Small intestine (tissue), 7 donors: ENCODE measurements at regions not wholly inside any gene's neighbourhood (a gene's known extent, or its start where the extent isn't known, plus 50 kb on each side); places are given as distances from the start of the nearest gene placed in this dataset.

Experiments used
- DNase-seq, 2 donors: peaks; one replicate each; pipeline versions ENCODE4 v3.0.0 to v3.0.0-alpha.2; 2013
- FAIRE-seq: peaks from 2 replicates; lab custom pipeline; 2012; peaks lifted over from hg19 to GRCh38; lab: Jason Lieb, UNC
- H3K27ac ChIP-seq, 3 donors: one replicate each; pipeline ENCODE4 v1.5.1; 2013; ENCODE audit warnings: low read length in 2 of 3, mild to moderate bottlenecking in 2 of 3, control low read depth in 1 of 3, inconsistent platforms in 1 of 3, low read depth in 1 of 3, moderate library complexity in 1 of 3
- H3K27me3 ChIP-seq, 3 donors: one replicate each; pipeline ENCODE4 v1.6.1; 2013; ENCODE audit warnings: low read length in 3 of 3, inconsistent platforms in 1 of 3; ENCODE audit not compliant: control insufficient read depth in 3 of 3, insufficient read depth in 3 of 3
- H3K36me3 ChIP-seq, 3 donors: one replicate each; pipeline ENCODE4 v1.6.1; 2013; ENCODE audit warnings: low read length in 3 of 3, inconsistent platforms in 1 of 3, low read depth in 1 of 3, mild to moderate bottlenecking in 1 of 3, moderate library complexity in 1 of 3; ENCODE audit not compliant: control insufficient read depth in 3 of 3, insufficient read depth in 2 of 3
- H3K4me1 ChIP-seq, 3 donors: one replicate each; pipeline ENCODE4 v1.6.1; 2013; ENCODE audit warnings: low read length in 2 of 3, inconsistent platforms in 1 of 3, low read depth in 1 of 3, mild to moderate bottlenecking in 1 of 3, moderate library complexity in 1 of 3; ENCODE audit not compliant: control insufficient read depth in 3 of 3, insufficient read depth in 2 of 3
- H3K4me3 ChIP-seq, 3 donors: one replicate each; pipeline ENCODE4 v1.5.1; 2013; ENCODE audit warnings: low read length in 3 of 3, control low read depth in 1 of 3, inconsistent platforms in 1 of 3, low read depth in 1 of 3, mild to moderate bottlenecking in 1 of 3, moderate library complexity in 1 of 3
- H3K9me3 ChIP-seq, 2 donors: one replicate each; pipeline ENCODE4 v1.6.1; 2013; ENCODE audit warnings: low read depth in 1 of 2, low read length in 1 of 2; ENCODE audit not compliant: control insufficient read depth in 2 of 2, insufficient read depth in 1 of 2
- WGBS, 3 donors: extraction: QIAGEN DNeasy Blood & Tissue Kit; methylation state at CpG; one replicate each; pipeline ENCODE4 v1.1.7; 2013; 5-methylcytosine and 5-hydroxymethylcytosine counted together
- donor health status: healthy with polysubstance abuse.
- donor health status: control.
- donor health status: control.
- donor health status: Bipolar disorder and iron deficiency.
- donor health status: healthy.

- 92 to 95% (median 94%) methylated on average over 6 of the region's 6 CpGs for WGBS, 3 donors
- Histone ChIP-seq H3K4me3 (no peak overlapping the region), H3K9me3 (peaks cover 0 to 5% of the 10 kb centered on the region in 2 donors), H3K27me3 (no peaks in the 10 kb centered on the region), H3K27ac (no peak overlapping the region), H3K4me1 (no peaks in the 10 kb centered on the region), H3K36me3 (no peaks in the 10 kb centered on the region)
- DNase-seq: no peak
- FAIRE-seq: no peak
These were observed 158.6 kb downstream of the TRIML1 start for GRCh38 chr4:188297873-188298272.

GRCh38 chr4:188299161-188299560 is 159.9 kb downstream of the TRIML1 start:
- Histone ChIP-seq H3K4me3 (no peak overlapping the region), H3K9me3 (peaks cover 0 to 5% of the 10 kb centered on the region in 2 donors), H3K27me3 (no peaks in the 10 kb centered on the region), H3K36me3 (no peaks in the 10 kb centered on the region), H3K4me1 (no peaks in the 10 kb centered on the region), H3K27ac (no peak overlapping the region)
- FAIRE-seq (no peak), DNase-seq (no peak)
- 75 to 82% (median 77%) methylated on average over 7 of the region's 7 CpGs for WGBS, 3 donors

- Histone ChIP-seq H3K27me3 (no peaks in the 10 kb centered on the region), H3K4me3 (no peak overlapping the region), H3K4me1 (no peaks in the 10 kb centered on the region), H3K36me3 (no peaks in the 10 kb centered on the region), H3K9me3 (peaks cover 0 to 5% of the 10 kb centered on the region in 2 donors), H3K27ac (no peak overlapping the region)
- FAIRE-seq: no peak
- WGBS, 3 donors: 35 to 47% (median 41%) methylated on average over 4 of the region's 4 CpGs
- no peak for DNase-seq
These were observed 161.1 kb downstream of the TRIML1 start for GRCh38 chr4:188300385-188300784.

GRCh38 chr4:188305690-188306089 is 166.4 kb downstream of the TRIML1 start:
- no peak for FAIRE-seq
- 72 to 77% (median 72%) methylated on average over 2 of the region's 2 CpGs for WGBS, 3 donors
- H3K27me3 ChIP-seq: no peaks in the 10 kb centered on the region

GRCh38 chr4:188307591-188307990 is 168.3 kb downstream of the TRIML1 start:
- H3K4me1 ChIP-seq: no peaks in the 10 kb centered on the region
- no peak overlapping the region for H3K4me3 ChIP-seq
- no peaks in the 10 kb centered on the region for H3K36me3 ChIP-seq
- no peaks in the 10 kb centered on the region for H3K9me3 ChIP-seq
- 59 to 74% (median 73%) methylated on average over 4 of the region's 4 CpGs for WGBS, 3 donors
- FAIRE-seq: no peak
- H3K27me3 ChIP-seq: no peaks in the 10 kb centered on the region
- DNase-seq: no peak
- no peak overlapping the region for H3K27ac ChIP-seq

More at GRCh38 chr4:188305690-188306089, 166.4 kb downstream of the TRIML1 start:
- Histone ChIP-seq H3K9me3 (peaks cover 0 to 5% of the 10 kb centered on the region in 2 donors), H3K36me3 (no peaks in the 10 kb centered on the region), H3K4me3 (no peak overlapping the region), H3K4me1 (no peaks in the 10 kb centered on the region), H3K27ac (no peak overlapping the region)
- no peak for DNase-seq

- 81 to 90% (median 87%) methylated on average over 6 of the region's 6 CpGs for WGBS, 3 donors
These were observed 168.9 kb downstream of the TRIML1 start for GRCh38 chr4:188308142-188308541.

GRCh38 chr4:188316391-188316790 is 177.2 kb downstream of the TRIML1 start:
- Histone ChIP-seq H3K27ac (no peak overlapping the region), H3K4me3 (no peak overlapping the region), H3K9me3 (no peaks in the 10 kb centered on the region), H3K36me3 (no peaks in the 10 kb centered on the region), H3K4me1 (no peaks in the 10 kb centered on the region), H3K27me3 (no peaks in the 10 kb centered on the region)
- FAIRE-seq (no peak), DNase-seq (no peak)
- WGBS, 3 donors: 92 to 97% (median 94%) methylated on average over 2 of the region's 2 CpGs

More at GRCh38 chr4:188308142-188308541, 168.9 kb downstream of the TRIML1 start:
- no peak for FAIRE-seq
- no peaks in the 10 kb centered on the region for H3K27me3 ChIP-seq
- no peaks in the 10 kb centered on the region for H3K4me1 ChIP-seq
- no peaks in the 10 kb centered on the region for H3K9me3 ChIP-seq
- no peak overlapping the region for H3K27ac ChIP-seq
- H3K4me3 ChIP-seq: no peak overlapping the region
- no peak for DNase-seq
- H3K36me3 ChIP-seq: no peaks in the 10 kb centered on the region

- H3K36me3 ChIP-seq: no peaks in the 10 kb centered on the region
- DNase-seq: no peak
- H3K9me3 ChIP-seq: peaks cover 0 to 3% of the 10 kb centered on the region in 2 donors
- H3K27me3 ChIP-seq: no peaks in the 10 kb centered on the region
- WGBS, 3 donors: 63 to 82% (median 80%) methylated on average over 7 of the region's 7 CpGs
- H3K27ac ChIP-seq: no peak overlapping the region
- H3K4me1 ChIP-seq: peaks cover 0 to 6% (median 0%) of the 10 kb centered on the region in 3 donors
- no peak for FAIRE-seq
- H3K4me3 ChIP-seq: no peak overlapping the region
These were observed 189.7 kb downstream of the TRIML1 start for GRCh38 chr4:188328966-188329365.

- DNase-seq: peak; percentile 2 to 46
- no peak for FAIRE-seq
- no peaks in the 10 kb centered on the region for H3K27me3 ChIP-seq
- whole genome bisulfite sequencing, 3 donors: 19 to 62% (median 27%) methylated on average over 4 of the region's 4 CpGs
- H3K4me1 ChIP-seq: peaks cover 0 to 6% (median 0%) of the 10 kb centered on the region in 3 donors
- peaks cover 0 to 3% of the 10 kb centered on the region in 2 donors for H3K9me3 ChIP-seq
- no peak overlapping the region for H3K27ac ChIP-seq
- H3K36me3 ChIP-seq: no peaks in the 10 kb centered on the region
- no peak overlapping the region for H3K4me3 ChIP-seq
These were observed 190.3 kb downstream of the TRIML1 start for GRCh38 chr4:188329521-188329920.
